Neural progenitor cell (in vitro differentiated cells): ENCODE measurements at regions not wholly inside any gene's neighbourhood (a gene's known extent, or its start where the extent isn't known, plus 50 kb on each side); places are given as distances from the start of the nearest gene placed in this dataset.

ENCODE experiments used
- DNase-seq: peaks from one replicate; pipeline ENCODE4 v3.0.0-alpha.2; 2016; ENCODE audit warnings: low spot score
- H2AFZ ChIP-seq: fragments of 200-600 bp; sonication (generic); replicated peaks from 2 replicates; pipeline ENCODE4 v1.6.1; 2016; ENCODE audit warnings: antibody characterized with exemption
- H3F3A ChIP-seq: fragments of 200-600 bp; sonication (generic); 2 replicates; pipeline ENCODE4 v1.6.1; 2016; ENCODE audit warnings: antibody characterized with exemption, low read depth
- H3K27ac ChIP-seq: fragments of 200-600 bp; sonication (generic); 2 replicates; pipeline ENCODE4 v1.5.1; 2016; ENCODE audit warnings: mild to moderate bottlenecking
- H3K27me3 ChIP-seq: fragments of 200-600 bp; sonication (generic); 2 replicates; pipeline ENCODE4 v1.6.1; 2016; ENCODE audit warnings: mild to moderate bottlenecking, moderate library complexity
- H3K36me3 ChIP-seq: fragments of 200-600 bp; sonication (generic); 2 replicates; pipeline ENCODE4 v1.5.1; 2016
- H3K4me1 ChIP-seq: fragments of 200-600 bp; sonication (generic); 2 replicates; pipeline ENCODE4 v1.6.1; 2016; ENCODE audit warnings: mixed run types
- H3K4me2 ChIP-seq: fragments of 200-600 bp; sonication (generic); 2 replicates; pipeline ENCODE4 v1.6.1; 2016
- H3K4me3 ChIP-seq: fragments of 200-600 bp; sonication (generic); 2 replicates; pipeline ENCODE4 v1.5.1; 2016
- H3K79me2 ChIP-seq: fragments of 200-600 bp; sonication (generic); 2 replicates; pipeline ENCODE4 v1.6.1; 2016; ENCODE audit warnings: low read depth
- H3K9ac ChIP-seq: fragments of 200-600 bp; sonication (generic); 2 replicates; pipeline ENCODE4 v1.6.1; 2016
- H3K9me3 ChIP-seq: fragments of 200-600 bp; sonication (generic); 2 replicates; pipeline ENCODE4 v1.5.1; 2016; ENCODE audit warnings: low read depth
- H4K20me1 ChIP-seq: fragments of 200-600 bp; sonication (generic); 2 replicates; pipeline ENCODE4 v1.6.1; 2016; ENCODE audit warnings: low read depth
- H3K27ac Mint-ChIP-seq: 3 replicates; pipeline ENCODE4 v1.8.0; 2021; ENCODE audit warnings: mixed read lengths
- H3K27me3 Mint-ChIP-seq: 2 replicates; pipeline ENCODE4 v1.8.0; 2022; ENCODE audit warnings: low read depth, mild to moderate bottlenecking, inconsistent platforms, moderate library complexity, mixed read lengths; ENCODE audit not compliant: insufficient read depth
- H3K36me3 Mint-ChIP-seq: 3 replicates; pipeline ENCODE4 v1.8.0; 2021; ENCODE audit warnings: mixed read lengths
- H3K4me1 Mint-ChIP-seq: 3 replicates; pipeline ENCODE4 v1.8.0; 2021; ENCODE audit warnings: mixed read lengths
- H3K4me3 Mint-ChIP-seq: 3 replicates; pipeline ENCODE4 v1.8.0; 2021; ENCODE audit warnings: mild to moderate bottlenecking, moderate library complexity, mixed read lengths
- H3K9me3 Mint-ChIP-seq: 3 replicates; pipeline ENCODE4 v1.8.0; 2020; ENCODE audit warnings: mixed read lengths
- EZH2 ChIP-seq: fragments of 200-600 bp; sonication (generic); IDR thresholded peaks from 2 replicates; pipeline ENCODE4 v1.6.1; 2017; ENCODE audit warnings: antibody characterized with exemption, mild to moderate bottlenecking, moderate library complexity
- EZH2phosphoT487 ChIP-seq: fragments of 200-600 bp; sonication (generic); IDR thresholded peaks from 2 replicates; pipeline ENCODE4 v1.6.1; 2017; ENCODE audit warnings: antibody characterized with exemption
- TF ChIP-seq, protein P1 (sequence below): fragments of 200-600 bp; sonication (generic); IDR thresholded peaks from 2 replicates; pipeline ENCODE4 v1.5.1; 2017; ENCODE audit warnings: antibody characterized with exemption, mild to moderate bottlenecking

DNA sequence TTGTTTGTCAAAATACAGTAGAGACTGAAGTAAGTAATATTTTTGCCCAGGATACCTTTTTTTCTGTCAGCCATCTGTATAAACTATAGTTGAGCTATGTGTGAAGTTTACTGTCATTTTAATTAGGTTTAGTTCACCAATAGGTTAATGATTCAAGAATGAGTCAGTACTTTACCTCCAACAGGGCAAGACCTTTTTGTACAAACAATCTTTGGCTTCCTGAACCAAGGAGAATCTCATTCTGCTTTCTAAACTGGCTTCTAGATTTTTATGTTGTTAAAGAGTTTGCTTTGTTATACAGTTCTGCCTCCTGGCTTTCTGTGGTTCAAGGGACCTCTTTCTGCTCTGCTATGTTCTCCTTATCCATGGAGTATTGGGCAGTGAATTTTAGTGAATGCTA lies 412.0 kb upstream of the NR3C2 start:
- Histone ChIP-seq H2AFZ (no peak overlapping the region), H3K27ac (no peak overlapping the region), H3F3A (no peaks in the 10 kb centered on the region), H3K27me3 (no peaks in the 10 kb centered on the region), H3K4me2 (no peak overlapping the region), H3K4me1 (no peaks in the 10 kb centered on the region), H3K79me2 (no peaks in the 10 kb centered on the region), H3K9me3 (no peaks in the 10 kb centered on the region), H3K36me3 (no peaks in the 10 kb centered on the region), H3K4me3 (no peak overlapping the region), H3K9ac (no peak overlapping the region), H4K20me1 (no peaks in the 10 kb centered on the region)
- H3K27ac Mint-ChIP-seq: no peak overlapping the region
- H3K36me3 Mint-ChIP-seq: no peaks in the 10 kb centered on the region
- H3K4me1 Mint-ChIP-seq: no peaks in the 10 kb centered on the region
- no peak for DNase-seq
- no peak overlapping the region for H3K4me3 Mint-ChIP-seq
- H3K9me3 Mint-ChIP-seq: peaks cover 3% of the 10 kb centered on the region
- TF ChIP-seq EZH2phosphoT487 (no peak), EZH2 (no peak)
- TF ChIP-seq, protein P1, sequence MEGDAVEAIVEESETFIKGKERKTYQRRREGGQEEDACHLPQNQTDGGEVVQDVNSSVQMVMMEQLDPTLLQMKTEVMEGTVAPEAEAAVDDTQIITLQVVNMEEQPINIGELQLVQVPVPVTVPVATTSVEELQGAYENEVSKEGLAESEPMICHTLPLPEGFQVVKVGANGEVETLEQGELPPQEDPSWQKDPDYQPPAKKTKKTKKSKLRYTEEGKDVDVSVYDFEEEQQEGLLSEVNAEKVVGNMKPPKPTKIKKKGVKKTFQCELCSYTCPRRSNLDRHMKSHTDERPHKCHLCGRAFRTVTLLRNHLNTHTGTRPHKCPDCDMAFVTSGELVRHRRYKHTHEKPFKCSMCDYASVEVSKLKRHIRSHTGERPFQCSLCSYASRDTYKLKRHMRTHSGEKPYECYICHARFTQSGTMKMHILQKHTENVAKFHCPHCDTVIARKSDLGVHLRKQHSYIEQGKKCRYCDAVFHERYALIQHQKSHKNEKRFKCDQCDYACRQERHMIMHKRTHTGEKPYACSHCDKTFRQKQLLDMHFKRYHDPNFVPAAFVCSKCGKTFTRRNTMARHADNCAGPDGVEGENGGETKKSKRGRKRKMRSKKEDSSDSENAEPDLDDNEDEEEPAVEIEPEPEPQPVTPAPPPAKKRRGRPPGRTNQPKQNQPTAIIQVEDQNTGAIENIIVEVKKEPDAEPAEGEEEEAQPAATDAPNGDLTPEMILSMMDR: no peak
- no peaks in the 10 kb centered on the region for H3K27me3 Mint-ChIP-seq

DNA sequence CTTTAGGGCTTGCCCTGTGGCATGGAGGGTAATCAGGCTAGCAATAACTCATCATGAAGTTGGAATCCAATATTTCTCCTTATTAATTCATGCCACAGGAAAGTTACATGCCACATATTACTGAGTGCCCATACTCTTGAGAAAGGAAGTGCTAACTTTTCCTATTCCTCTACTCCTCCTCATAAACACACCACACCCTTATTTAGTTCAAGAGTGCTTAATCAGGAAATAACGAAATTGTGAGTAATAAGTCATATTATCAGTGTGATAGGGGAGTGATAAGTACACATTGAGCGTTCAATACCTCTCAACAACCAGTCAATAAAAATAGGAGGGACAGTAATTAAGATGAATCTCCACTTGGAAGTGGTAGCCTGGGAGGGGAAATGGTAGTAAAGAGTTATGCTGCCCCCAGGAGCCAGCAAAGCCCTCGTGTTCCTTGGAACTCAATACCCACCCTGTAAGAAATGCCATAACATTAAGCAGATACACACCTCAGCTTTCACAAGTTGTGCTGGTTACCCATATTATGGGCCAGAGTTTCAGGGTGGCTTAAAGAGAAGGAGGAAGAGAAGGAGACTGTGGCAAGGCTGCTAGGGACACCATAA lies 410.0 kb upstream of the NR3C2 start:
- Histone ChIP-seq H2AFZ (no peak overlapping the region), H3K27ac (no peak overlapping the region), H3K9me3 (no peaks in the 10 kb centered on the region), H4K20me1 (no peaks in the 10 kb centered on the region), H3K9ac (no peak overlapping the region), H3K36me3 (no peaks in the 10 kb centered on the region), H3K79me2 (no peaks in the 10 kb centered on the region), H3K4me1 (no peaks in the 10 kb centered on the region), H3K4me3 (no peak overlapping the region), H3K27me3 (no peaks in the 10 kb centered on the region), H3F3A (no peaks in the 10 kb centered on the region), H3K4me2 (no peak overlapping the region)
- Mint-ChIP-seq H3K4me3 (no peak overlapping the region), H3K27me3 (no peaks in the 10 kb centered on the region), H3K36me3 (no peaks in the 10 kb centered on the region), H3K4me1 (no peaks in the 10 kb centered on the region), H3K27ac (no peak overlapping the region), H3K9me3 (peaks cover 3% of the 10 kb centered on the region)
- no peak for DNase-seq
- TF ChIP-seq, protein P1: peak; percentile 21
- TF ChIP-seq EZH2phosphoT487: no peak

DNA sequence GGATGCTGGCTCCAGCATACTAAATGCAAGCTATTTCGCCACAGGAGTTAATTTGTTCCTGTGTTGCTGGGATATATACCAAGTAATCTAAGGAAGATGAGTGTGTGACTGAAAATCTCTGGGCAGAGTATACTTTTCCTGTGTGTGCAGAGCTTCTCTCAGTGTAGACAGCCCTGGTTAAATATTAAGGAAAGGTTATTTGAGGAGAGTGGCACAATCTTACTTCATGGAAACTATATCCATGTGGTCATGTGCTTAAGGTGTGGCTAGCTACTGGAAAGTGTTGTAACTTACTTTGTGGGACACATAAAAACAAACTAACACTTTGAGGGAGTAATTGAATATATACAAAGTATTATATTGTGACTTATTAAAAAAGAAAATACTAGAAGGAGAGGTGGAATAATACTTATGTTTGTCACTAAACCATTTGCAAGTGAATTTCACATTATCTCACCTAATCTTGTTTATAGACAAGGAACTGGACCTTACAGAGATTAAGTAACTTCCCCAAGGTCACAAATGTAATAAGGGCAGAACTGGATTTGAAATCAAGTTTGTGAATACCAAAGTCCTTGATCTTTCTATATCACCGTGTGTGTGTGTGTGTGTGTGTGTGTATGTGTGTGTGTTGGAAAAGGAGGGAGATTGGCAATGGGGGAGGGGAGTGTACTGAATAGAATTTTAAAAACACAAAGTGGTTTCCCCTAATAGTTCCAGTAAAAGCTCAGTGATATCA lies 408.2 kb upstream of the NR3C2 start:
- Histone ChIP-seq H3K36me3 (no peaks in the 10 kb centered on the region), H4K20me1 (no peaks in the 10 kb centered on the region), H3K79me2 (no peaks in the 10 kb centered on the region), H3K27me3 (no peaks in the 10 kb centered on the region), H3K9ac (no peak overlapping the region), H2AFZ (no peak overlapping the region), H3K4me3 (no peak overlapping the region), H3K4me2 (no peak overlapping the region), H3F3A (no peaks in the 10 kb centered on the region), H3K4me1 (no peaks in the 10 kb centered on the region), H3K27ac (no peak overlapping the region), H3K9me3 (no peaks in the 10 kb centered on the region)
- Mint-ChIP-seq H3K4me1 (no peaks in the 10 kb centered on the region), H3K4me3 (no peak overlapping the region), H3K36me3 (no peaks in the 10 kb centered on the region), H3K27ac (no peak overlapping the region), H3K27me3 (no peaks in the 10 kb centered on the region), H3K9me3 (no peaks in the 10 kb centered on the region)
- TF ChIP-seq EZH2phosphoT487 (no peak), EZH2 (no peak)
- TF ChIP-seq, protein P1: no peak
- DNase-seq: no peak
